Transverse colon (tissue), 4 donors: ENCODE measurements at regions not wholly inside any gene's neighbourhood (a gene's known extent, or its start where the extent isn't known, plus 50 kb on each side); places are given as distances from the start of the nearest gene placed in this dataset.

Source experiments
- DNase-seq: peaks from one replicate; pipeline ENCODE4 v3.0.0-alpha.2; 2019
- H3K27ac ChIP-seq, 4 donors: fragments of 200-600 bp; sonication (generic); 2 replicates each; pipeline ENCODE4 v1.5.1; 2016 to 2018; ENCODE audit warnings: inconsistent platforms in 4 of 4
- H3K27me3 ChIP-seq: fragments of 200-600 bp; sonication (generic); 2 replicates; pipeline ENCODE4 v1.5.1; 2017; ENCODE audit warnings: inconsistent platforms
- H3K36me3 ChIP-seq, 4 donors: fragments of 200-600 bp; sonication (generic); 2 replicates each; pipeline ENCODE4 v1.5.1; 2017 to 2019; ENCODE audit warnings: inconsistent platforms in 4 of 4
- H3K4me1 ChIP-seq, 4 donors: fragments of 200-600 bp; sonication (generic); 2 replicates each; pipeline ENCODE4 v1.5.1; 2017 to 2020; ENCODE audit warnings: inconsistent platforms in 4 of 4
- H3K4me3 ChIP-seq, 4 donors: fragments of 200-600 bp; sonication (generic); 1 replicate in 1 of 4; 2 replicates in 3 of 4; pipeline versions ENCODE4 v1.5.1 to v1.6.1; 2017 to 2019; ENCODE audit warnings: inconsistent platforms in 4 of 4
- H3K9me3 ChIP-seq, 2 donors: fragments of 200-600 bp; sonication (generic); 2 replicates each; pipeline ENCODE4 v1.5.1; 2017 to 2019; ENCODE audit warnings: inconsistent platforms in 2 of 2
- EP300 ChIP-seq: sonication (generic); formaldehyde crosslinking; IDR thresholded peaks from one replicate; pipeline ENCODE4 v1.6.1; 2017; ENCODE audit warnings: antibody characterized with exemption, low read depth
- POLR2A ChIP-seq: fragments of 450-650 bp; IDR thresholded peaks from one replicate; pipeline ENCODE4 v1.6.1; 2016; ENCODE audit warnings: antibody characterized with exemption, mild to moderate bottlenecking, moderate library complexity
- POLR2AphosphoS5 ChIP-seq, 3 donors: sonication (generic); formaldehyde crosslinking; IDR thresholded peaks; one replicate each; pipeline ENCODE4 v1.6.1; 2016; ENCODE audit warnings: antibody characterized with exemption in 3 of 3
- WGBS, 2 donors: methylation state at CpG; one replicate each; pipeline ENCODE4 v1.1.5; 2018; ENCODE audit warnings: low coverage in 1 of 2; 5-methylcytosine and 5-hydroxymethylcytosine counted together
- in situ Hi-C, 4 donors: fragments of 200-750 bp; cut with MboI; loops; one replicate each; pipeline versions ENCODE4 v1.15.0 to v1.15.1; 2017; ENCODE audit warnings: low sequenced_read_pairs in 3 of 4, low pct_ligation_motif_present in 1 of 4, low pct_unique_long_range_greater_than_20kb in 1 of 4
- intact Hi-C: fragments of 100-400 bp; cut with DNase I; formaldehyde crosslinking; loops from one replicate; pipeline ENCODE4 v1.15.1; 2023; ENCODE audit warnings: low total_unique reads
- TF ChIP-seq, protein P1 (sequence below), 5 experiments: fragments of 200-600 bp in 3 of 5; fragments of 450-650 bp in 2 of 5; sonication (generic) in 3 of 5; IDR thresholded peaks; 1 replicate in 2 of 5; 2 replicates in 3 of 5; pipeline ENCODE4 v1.5.1; 2016 to 2017; ENCODE audit warnings: antibody characterized with exemption in 5 of 5, inconsistent platforms in 3 of 5, mild to moderate bottlenecking in 2 of 5, moderate library complexity in 1 of 5

DNA sequence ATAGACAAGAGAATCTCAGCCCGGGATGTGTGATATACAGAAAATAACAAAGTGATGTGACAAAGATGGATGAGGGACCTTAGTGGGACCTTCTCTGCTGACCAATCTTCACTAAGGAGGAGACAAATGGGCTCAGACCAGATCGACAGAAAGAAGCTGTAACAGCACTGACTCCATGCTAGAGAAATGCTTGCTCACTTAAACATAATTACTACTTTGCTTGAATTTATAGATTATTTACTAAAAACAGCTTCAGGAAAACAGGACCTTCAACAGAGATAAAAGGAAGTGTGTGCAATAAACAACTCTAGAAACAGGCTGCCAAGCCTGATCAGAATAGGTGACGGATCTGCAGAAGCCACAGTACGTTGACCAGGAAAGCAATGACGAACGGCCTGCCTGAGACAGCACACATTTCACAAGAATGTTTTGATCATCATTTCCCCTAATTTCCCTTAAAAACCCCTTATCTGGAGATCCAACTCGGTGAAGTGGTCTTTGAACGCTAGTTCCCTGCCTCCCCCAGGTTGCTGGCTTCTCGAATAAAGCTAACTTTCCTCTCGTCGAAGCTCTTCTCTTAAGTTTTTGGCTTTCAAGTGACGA, 98.4 kb upstream of the STEAP1B start:
- in situ Hi-C loops (no loop called here), intact Hi-C loops (no loop called here)
- Histone ChIP-seq H3K27ac (no peak overlapping the region), H3K9me3 (no peaks in the 10 kb centered on the region), H3K36me3 (no peaks in the 10 kb centered on the region), H3K27me3 (no peaks in the 10 kb centered on the region), H3K4me1 (peaks cover 0 to 6% (median 1%) of the 10 kb centered on the region in 4 donors), H3K4me3 (no peak overlapping the region)
- TF ChIP-seq, protein P1, sequence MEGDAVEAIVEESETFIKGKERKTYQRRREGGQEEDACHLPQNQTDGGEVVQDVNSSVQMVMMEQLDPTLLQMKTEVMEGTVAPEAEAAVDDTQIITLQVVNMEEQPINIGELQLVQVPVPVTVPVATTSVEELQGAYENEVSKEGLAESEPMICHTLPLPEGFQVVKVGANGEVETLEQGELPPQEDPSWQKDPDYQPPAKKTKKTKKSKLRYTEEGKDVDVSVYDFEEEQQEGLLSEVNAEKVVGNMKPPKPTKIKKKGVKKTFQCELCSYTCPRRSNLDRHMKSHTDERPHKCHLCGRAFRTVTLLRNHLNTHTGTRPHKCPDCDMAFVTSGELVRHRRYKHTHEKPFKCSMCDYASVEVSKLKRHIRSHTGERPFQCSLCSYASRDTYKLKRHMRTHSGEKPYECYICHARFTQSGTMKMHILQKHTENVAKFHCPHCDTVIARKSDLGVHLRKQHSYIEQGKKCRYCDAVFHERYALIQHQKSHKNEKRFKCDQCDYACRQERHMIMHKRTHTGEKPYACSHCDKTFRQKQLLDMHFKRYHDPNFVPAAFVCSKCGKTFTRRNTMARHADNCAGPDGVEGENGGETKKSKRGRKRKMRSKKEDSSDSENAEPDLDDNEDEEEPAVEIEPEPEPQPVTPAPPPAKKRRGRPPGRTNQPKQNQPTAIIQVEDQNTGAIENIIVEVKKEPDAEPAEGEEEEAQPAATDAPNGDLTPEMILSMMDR (IDR thresholded peaks at IDR 0.05): no peak
- TF ChIP-seq EP300 (no peak), POLR2A (no peak), POLR2AphosphoS5 (IDR thresholded peaks at IDR 0.05) (no peak)
- WGBS, 2 donors: 76 to 81% methylated on average over 10 to 12 of the region's 12 CpGs
- no peak for DNase-seq

DNA sequence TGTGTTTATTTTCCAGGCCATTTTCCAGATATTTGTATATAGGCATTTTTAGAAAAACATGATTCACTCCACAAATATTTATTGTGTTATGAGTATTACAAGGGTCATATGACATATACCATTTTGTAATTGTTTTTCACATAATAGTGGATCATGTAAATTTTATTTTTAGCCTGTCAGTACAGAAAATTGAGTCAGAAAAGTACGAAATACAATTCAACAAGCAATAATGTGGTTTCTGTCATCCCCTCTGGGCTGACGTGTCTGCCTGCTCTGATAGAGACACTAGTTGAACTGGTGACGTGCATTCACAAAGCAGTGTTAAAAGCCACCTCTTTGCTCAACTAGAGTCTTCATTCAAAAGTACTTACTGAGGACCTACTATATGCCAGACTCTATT, 97.9 kb upstream of the STEAP1B start:
- H3K27me3 ChIP-seq: no peaks in the 10 kb centered on the region
- WGBS, 2 donors: 57 to 81% methylated on average over 1 to 3 of the region's 3 CpGs
- no peak for TF ChIP-seq EP300
- TF ChIP-seq POLR2A: no peak
- TF ChIP-seq POLR2AphosphoS5 (IDR thresholded peaks at IDR 0.05): no peak
- TF ChIP-seq, protein P1 (IDR thresholded peaks at IDR 0.05): no peak
- H3K4me3 ChIP-seq: no peak overlapping the region
- peaks cover 0 to 6% (median 1%) of the 10 kb centered on the region in 4 donors for H3K4me1 ChIP-seq
- intact Hi-C loops (no loop called here), in situ Hi-C loops (no loop called here)
- no peak for DNase-seq
- H3K9me3 ChIP-seq: no peaks in the 10 kb centered on the region
- H3K36me3 ChIP-seq: no peaks in the 10 kb centered on the region
- no peak overlapping the region for H3K27ac ChIP-seq

DNA sequence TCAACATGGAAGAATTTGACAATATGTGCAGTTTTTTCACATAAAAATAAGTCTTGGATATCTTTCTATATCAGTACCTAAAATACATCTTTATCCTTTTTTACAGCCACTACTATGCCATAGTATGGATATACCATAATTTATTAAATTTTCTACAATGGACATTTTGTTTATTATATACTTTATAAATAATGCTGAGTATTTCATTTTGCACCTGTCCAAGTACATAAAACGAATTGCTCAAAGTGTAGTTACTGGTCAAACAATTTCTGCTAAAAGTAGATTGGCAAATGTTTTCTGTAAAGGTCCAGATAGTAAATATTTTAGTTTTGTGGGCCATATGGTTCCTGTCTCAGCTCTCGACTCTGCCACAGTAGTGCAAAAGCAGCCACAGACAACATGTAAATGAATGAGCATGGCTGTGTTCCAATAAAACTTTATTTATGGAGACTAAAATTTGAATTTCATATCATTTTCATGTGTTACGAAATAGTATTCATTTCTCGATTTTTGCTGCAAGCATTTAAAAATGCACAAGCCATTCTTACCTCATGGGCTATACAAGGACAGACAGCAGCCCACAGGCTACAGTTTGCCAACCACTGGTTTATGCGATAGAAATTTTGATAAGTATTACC, 96.9 kb upstream of the STEAP1B start:
- no peaks in the 10 kb centered on the region for H3K27me3 ChIP-seq
- DNase-seq: no peak
- H3K27ac ChIP-seq: no peak overlapping the region
- no peaks in the 10 kb centered on the region for H3K9me3 ChIP-seq
- H3K4me3 ChIP-seq: no peak overlapping the region
- no peaks in the 10 kb centered on the region for H3K36me3 ChIP-seq
- peaks cover 0 to 2% (median under 1%) of the 10 kb centered on the region in 4 donors for H3K4me1 ChIP-seq
- WGBS, 2 donors: 72 to 79% methylated on average over 3 to 5 of the region's 5 CpGs
- TF ChIP-seq EP300: no peak
- no peak for TF ChIP-seq POLR2AphosphoS5 (IDR thresholded peaks at IDR 0.05)
- TF ChIP-seq, protein P1 (IDR thresholded peaks at IDR 0.05): no peak
- no peak for TF ChIP-seq POLR2A
- intact Hi-C loops: no loop called here
- in situ Hi-C loops: no loop called here

- H3K4me1 ChIP-seq: no peaks in the 10 kb centered on the region
- H3K36me3 ChIP-seq: no peaks in the 10 kb centered on the region
- intact Hi-C loops (no loop called here), in situ Hi-C loops (no loop called here)
- H3K4me3 ChIP-seq: no peak overlapping the region
- H3K27ac ChIP-seq: no peak overlapping the region
- DNase-seq: no peak
- 60 to 73% methylated on average over 1 to 2 of the region's 2 CpGs for WGBS, 2 donors
- no peaks in the 10 kb centered on the region for H3K9me3 ChIP-seq
- no peaks in the 10 kb centered on the region for H3K27me3 ChIP-seq
- no peak for TF ChIP-seq POLR2A
- no peak for TF ChIP-seq POLR2AphosphoS5 (IDR thresholded peaks at IDR 0.05)
- TF ChIP-seq EP300: no peak
- TF ChIP-seq, protein P1 (IDR thresholded peaks at IDR 0.05): no peak
These were observed 94.0 kb upstream of the STEAP1B start for GRCh38 chr7:22594020-22594419.
